Thyroid gland (tissue), 4 donors: ENCODE measurements at regions not wholly inside any gene's neighbourhood (a gene's known extent, or its start where the extent isn't known, plus 50 kb on each side); places are given as distances from the start of the nearest gene placed in this dataset.

Experiments used
- DNase-seq, 2 donors: peaks; one replicate each; pipeline ENCODE4 v3.0.0-alpha.2; 2019
- H3K27ac ChIP-seq, 3 donors: fragments of 200-600 bp; sonication (generic); 1 replicate in 2 of 3; 2 replicates in 1 of 3; pipeline ENCODE4 v1.5.1; 2016 to 2019; ENCODE audit warnings: mild to moderate bottlenecking in 1 of 3, moderate library complexity in 1 of 3
- H3K27me3 ChIP-seq: fragments of 200-600 bp; sonication (generic); one replicate; pipeline ENCODE4 v1.5.1; 2019
- H3K36me3 ChIP-seq, 2 donors: fragments of 200-600 bp; sonication (generic); one replicate each; pipeline ENCODE4 v1.5.1; 2016 to 2019
- H3K4me1 ChIP-seq, 2 donors: fragments of 200-600 bp; sonication (generic); one replicate each; pipeline ENCODE4 v1.5.1; 2017 to 2019
- H3K4me3 ChIP-seq, 3 donors: fragments of 200-600 bp; sonication (generic); replicated peaks in 1 of 3; 1 replicate in 2 of 3; 2 replicates in 1 of 3; pipeline ENCODE4 v1.5.1; 2016; ENCODE audit warnings: mild to moderate bottlenecking in 1 of 3
- H3K9me3 ChIP-seq: fragments of 200-600 bp; sonication (generic); one replicate; pipeline ENCODE4 v1.5.1; 2017
- CTCF ChIP-seq, 6 experiments: fragments of 200-600 bp in 3 of 6; fragments of 450-650 bp in 3 of 6; sonication (generic) in 3 of 6; IDR thresholded peaks; one replicate each; pipeline ENCODE4 v1.5.1; 2016 to 2019; ENCODE audit warnings: antibody characterized with exemption in 6 of 6, mild to moderate bottlenecking in 2 of 6, inconsistent platforms in 1 of 6, moderate library complexity in 1 of 6
- POLR2A ChIP-seq, 2 donors: fragments of 450-650 bp; IDR thresholded peaks; one replicate each; pipeline ENCODE4 v1.6.1; 2017; ENCODE audit warnings: antibody characterized with exemption in 2 of 2, mild to moderate bottlenecking in 2 of 2, moderate library complexity in 1 of 2
- WGBS, 2 donors: methylation state at CpG; one replicate each; pipeline ENCODE4 v1.1.5; 2017; 5-methylcytosine and 5-hydroxymethylcytosine counted together
- intact Hi-C: fragments of 100-400 bp; cut with DNase I; formaldehyde crosslinking; loops from one replicate; pipeline ENCODE4 v1.15.1; 2023

GRCh38 chr3:73813692-73814292 is 189.1 kb upstream of the PDZRN3 start:
- TF ChIP-seq POLR2A (IDR thresholded peaks at IDR 0.05): no peak
- no peak for TF ChIP-seq CTCF (IDR thresholded peaks at IDR 0.05)
- Histone ChIP-seq H3K4me3 (no peak overlapping the region), H3K4me1 (no peaks in the 10 kb centered on the region), H3K9me3 (no peaks in the 10 kb centered on the region), H3K27me3 (no peaks in the 10 kb centered on the region), H3K36me3 (no peaks in the 10 kb centered on the region), H3K27ac (no peak overlapping the region)
- no peak for DNase-seq
- 84 to 87% methylated on average over 4 of the region's 4 CpGs for WGBS, 2 donors
- intact Hi-C loops: no loop called here

- intact Hi-C loops: no loop called here
- H3K9me3 ChIP-seq: no peaks in the 10 kb centered on the region
- no peaks in the 10 kb centered on the region for H3K36me3 ChIP-seq
- WGBS, 2 donors: 40 to 57% methylated on average over 5 of the region's 5 CpGs
- no peak for TF ChIP-seq CTCF (IDR thresholded peaks at IDR 0.05)
- no peak for TF ChIP-seq POLR2A (IDR thresholded peaks at IDR 0.05)
- H3K4me3 ChIP-seq: no peak overlapping the region
- no peak overlapping the region for H3K27ac ChIP-seq
- no peaks in the 10 kb centered on the region for H3K4me1 ChIP-seq
- no peaks in the 10 kb centered on the region for H3K27me3 ChIP-seq
- no peak for DNase-seq
Observed at GRCh38 chr3:73813291-73813690, 188.6 kb upstream of the PDZRN3 start.

- Histone ChIP-seq H3K36me3 (no peaks in the 10 kb centered on the region), H3K4me3 (no peak overlapping the region), H3K4me1 (no peaks in the 10 kb centered on the region), H3K27ac (no peak overlapping the region), H3K9me3 (no peaks in the 10 kb centered on the region), H3K27me3 (no peaks in the 10 kb centered on the region)
- intact Hi-C loops: no loop called here
- no peak for TF ChIP-seq POLR2A (IDR thresholded peaks at IDR 0.05)
- TF ChIP-seq CTCF (IDR thresholded peaks at IDR 0.05): no peak
- 91 to 93% methylated on average over 3 of the region's 3 CpGs for WGBS, 2 donors
- no peak for DNase-seq
Observed at GRCh38 chr3:73812054-73812453, 187.3 kb upstream of the PDZRN3 start.

- Histone ChIP-seq H3K4me3 (no peak overlapping the region), H3K27ac (no peak overlapping the region), H3K36me3 (no peaks in the 10 kb centered on the region), H3K27me3 (no peaks in the 10 kb centered on the region), H3K9me3 (no peaks in the 10 kb centered on the region), H3K4me1 (no peaks in the 10 kb centered on the region)
- intact Hi-C loops: no loop called here
- TF ChIP-seq CTCF (IDR thresholded peaks at IDR 0.05) (no peak), POLR2A (IDR thresholded peaks at IDR 0.05) (no peak)
- 79 to 80% methylated on average over 12 of the region's 12 CpGs for WGBS, 2 donors
- DNase-seq: no peak
Observed at GRCh38 chr3:73808862-73809509, 184.2 kb upstream of the PDZRN3 start.

- H3K4me3 ChIP-seq: no peak overlapping the region
- intact Hi-C loops: no loop called here
- H3K27ac ChIP-seq: no peak overlapping the region
- H3K36me3 ChIP-seq: no peaks in the 10 kb centered on the region
- peak; percentile 6 to 7 for DNase-seq
- no peaks in the 10 kb centered on the region for H3K9me3 ChIP-seq
- TF ChIP-seq POLR2A (IDR thresholded peaks at IDR 0.05) (no peak), CTCF (IDR thresholded peaks at IDR 0.05) (no peak)
- 60 to 69% methylated on average over 3 of the region's 3 CpGs for whole genome bisulfite sequencing, 2 donors
- no peaks in the 10 kb centered on the region for H3K27me3 ChIP-seq
- H3K4me1 ChIP-seq: no peaks in the 10 kb centered on the region
Observed at GRCh38 chr3:73805435-73805834, 180.7 kb upstream of the PDZRN3 start.
